ENCODE measurements at regions not wholly inside any gene's neighbourhood (a gene's known extent, or its start where the extent isn't known, plus 50 kb on each side); places are given as distances from the start of the nearest gene placed in this dataset.

DNA sequence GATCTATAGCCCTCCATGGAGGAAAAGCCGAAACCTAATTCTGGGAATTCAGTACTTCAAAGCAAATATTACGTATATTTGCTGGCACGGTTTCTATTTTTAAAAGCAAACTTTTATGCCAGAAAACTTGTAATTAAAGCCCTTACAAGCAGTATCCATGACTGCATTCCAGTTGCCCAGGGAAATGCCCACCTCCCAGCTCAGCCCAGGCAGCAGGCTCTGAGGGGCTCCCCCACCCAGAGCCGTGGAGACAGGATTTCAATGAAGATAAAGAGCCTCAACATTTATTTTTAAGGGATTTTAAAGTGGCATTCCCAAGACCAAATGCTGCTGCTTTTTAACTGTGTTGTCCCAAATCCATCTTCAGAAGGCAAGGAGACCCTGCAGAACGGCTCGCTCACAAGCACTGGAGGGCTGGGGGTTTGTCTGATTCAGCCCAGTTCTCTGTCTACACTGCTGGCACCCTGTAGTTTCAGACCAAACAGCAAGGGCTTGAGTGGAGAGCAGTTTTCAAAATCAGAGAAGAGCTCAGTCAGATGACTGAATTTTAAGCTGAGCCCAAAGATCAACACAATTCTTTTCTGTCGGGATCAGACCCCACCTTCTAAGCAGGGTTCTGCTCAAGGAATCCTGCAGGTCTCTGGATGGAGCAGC is 105.1 kb downstream of the KCNF1 start:
- no peaks in the 10 kb centered on the region for H3K4me1 ChIP-seq
- DNase-seq (no peak), ATAC-seq (no peak)
- H3K27ac ChIP-seq: no peak overlapping the region
- 61 to 67% (median 64%) methylated on average over 7 of the region's 7 CpGs for WGBS, 3 donors
- no peaks in the 10 kb centered on the region for H3K9me3 ChIP-seq
- H3K36me3 ChIP-seq (ENCODE audit: insufficient read depth in 1 of 2, low read depth in 1 of 2): no peaks in the 10 kb centered on the region
- TF ChIP-seq, protein P1, sequence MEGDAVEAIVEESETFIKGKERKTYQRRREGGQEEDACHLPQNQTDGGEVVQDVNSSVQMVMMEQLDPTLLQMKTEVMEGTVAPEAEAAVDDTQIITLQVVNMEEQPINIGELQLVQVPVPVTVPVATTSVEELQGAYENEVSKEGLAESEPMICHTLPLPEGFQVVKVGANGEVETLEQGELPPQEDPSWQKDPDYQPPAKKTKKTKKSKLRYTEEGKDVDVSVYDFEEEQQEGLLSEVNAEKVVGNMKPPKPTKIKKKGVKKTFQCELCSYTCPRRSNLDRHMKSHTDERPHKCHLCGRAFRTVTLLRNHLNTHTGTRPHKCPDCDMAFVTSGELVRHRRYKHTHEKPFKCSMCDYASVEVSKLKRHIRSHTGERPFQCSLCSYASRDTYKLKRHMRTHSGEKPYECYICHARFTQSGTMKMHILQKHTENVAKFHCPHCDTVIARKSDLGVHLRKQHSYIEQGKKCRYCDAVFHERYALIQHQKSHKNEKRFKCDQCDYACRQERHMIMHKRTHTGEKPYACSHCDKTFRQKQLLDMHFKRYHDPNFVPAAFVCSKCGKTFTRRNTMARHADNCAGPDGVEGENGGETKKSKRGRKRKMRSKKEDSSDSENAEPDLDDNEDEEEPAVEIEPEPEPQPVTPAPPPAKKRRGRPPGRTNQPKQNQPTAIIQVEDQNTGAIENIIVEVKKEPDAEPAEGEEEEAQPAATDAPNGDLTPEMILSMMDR (IDR thresholded peaks at IDR 0.05): no peak
- H3K4me3 ChIP-seq: no peak overlapping the region
- peaks cover 0 to 4% (median 0%) of the 10 kb centered on the region in 3 donors for H3K27me3 ChIP-seq (ENCODE audit: insufficient read depth in 3 of 3, low read length in 2 of 3)
- intact Hi-C loops (cut with DNase I): no loop called here

DNA sequence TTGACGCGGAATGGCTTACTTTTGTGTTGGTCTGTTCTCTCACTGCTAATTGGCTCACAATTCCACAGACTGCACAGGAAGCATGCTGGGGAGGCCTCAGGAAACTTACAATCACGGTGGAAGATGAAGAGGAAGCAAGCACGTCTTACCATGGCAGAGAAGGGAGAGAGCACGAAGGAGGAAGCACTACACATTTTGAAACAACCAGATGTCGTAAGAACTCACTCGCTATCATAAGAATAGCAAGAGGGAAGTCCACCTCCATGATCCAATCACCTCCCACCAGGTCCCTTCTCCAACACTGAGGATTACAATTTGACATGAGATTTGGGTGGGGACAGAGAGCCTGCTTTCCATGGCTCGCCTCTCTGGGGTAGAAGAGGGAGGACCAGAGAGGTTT is 106.2 kb downstream of the KCNF1 start:
- no peak overlapping the region for H3K4me3 ChIP-seq
- no peak overlapping the region for H3K27ac ChIP-seq
- H3K9me3 ChIP-seq: no peaks in the 10 kb centered on the region
- ATAC-seq (no peak), DNase-seq (no peak)
- H3K36me3 ChIP-seq (ENCODE audit: insufficient read depth in 1 of 2, low read depth in 1 of 2): no peaks in the 10 kb centered on the region
- no peaks in the 10 kb centered on the region for H3K4me1 ChIP-seq
- WGBS, 3 donors: 84 to 87% (median 84%) methylated on average over 8 of the region's 8 CpGs
- H3K27me3 ChIP-seq (ENCODE audit: insufficient read depth in 3 of 3, low read length in 2 of 3): peaks cover 0 to 4% (median 0%) of the 10 kb centered on the region in 3 donors
- intact Hi-C loops (cut with DNase I): no loop called here
- TF ChIP-seq, protein P1 (IDR thresholded peaks at IDR 0.05): no peak

DNA sequence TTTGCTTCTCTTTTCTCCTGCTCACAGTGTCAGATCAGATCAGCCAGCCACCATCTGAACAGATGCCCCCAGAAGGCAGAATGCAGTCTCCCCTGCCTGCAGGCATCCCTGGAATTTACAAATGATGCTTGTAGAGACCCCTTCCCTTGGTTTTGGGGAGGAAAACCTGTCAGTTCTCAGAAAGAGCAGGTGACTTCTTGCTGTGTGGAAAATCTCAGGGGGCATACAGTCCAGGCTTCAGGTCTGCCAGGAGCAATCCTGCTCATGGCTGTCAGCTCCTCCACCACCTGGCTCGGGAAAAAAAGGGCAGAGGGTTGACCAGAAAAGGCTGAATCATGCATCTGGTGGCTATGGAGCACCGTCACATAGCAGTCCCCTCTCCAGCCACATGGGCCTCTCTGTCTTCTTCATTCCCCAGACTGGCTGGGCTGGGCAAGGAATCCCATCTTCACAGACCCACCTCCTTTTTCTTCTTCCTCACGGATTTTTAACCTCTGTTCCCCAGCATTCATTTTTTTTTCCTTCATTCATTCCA is 107.0 kb downstream of the KCNF1 start:
- Histone ChIP-seq H3K36me3 (ENCODE audit: insufficient read depth in 1 of 2, low read depth in 1 of 2) (no peaks in the 10 kb centered on the region), H3K4me1 (no peaks in the 10 kb centered on the region), H3K27ac (no peak overlapping the region), H3K4me3 (no peak overlapping the region), H3K9me3 (no peaks in the 10 kb centered on the region), H3K27me3 (ENCODE audit: insufficient read depth in 3 of 3, low read length in 2 of 3) (peaks cover 0 to 1% (median 0%) of the 10 kb centered on the region in 3 donors)
- WGBS, 3 donors: 63 to 79% (median 64%) methylated on average over 3 of the region's 3 CpGs
- no peak for DNase-seq
- intact Hi-C loops (cut with DNase I): no loop called here
- TF ChIP-seq, protein P1 (IDR thresholded peaks at IDR 0.05): no peak
- ATAC-seq: no peak

DNA sequence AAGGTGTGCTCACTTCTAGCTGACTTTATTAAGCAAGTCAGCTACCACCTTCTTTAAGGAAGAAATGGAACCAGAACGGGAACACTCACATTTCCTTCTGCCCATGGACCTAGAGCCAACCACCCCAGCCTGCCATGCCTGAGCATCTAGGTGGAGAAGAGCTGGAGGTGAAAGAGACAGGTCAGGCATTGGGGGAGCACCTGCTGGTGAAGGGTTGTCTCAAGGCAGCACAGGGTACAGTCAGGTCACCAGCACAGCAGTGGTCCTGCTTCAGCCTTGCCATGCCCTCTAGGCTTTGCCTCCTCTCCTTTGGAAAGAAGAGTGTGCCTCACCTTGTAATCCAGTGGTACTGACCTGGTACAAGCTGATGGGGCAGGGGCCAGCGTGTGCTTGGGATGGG is 107.9 kb downstream of the KCNF1 start:
- Histone ChIP-seq H3K9me3 (no peaks in the 10 kb centered on the region), H3K4me3 (no peak overlapping the region), H3K36me3 (ENCODE audit: insufficient read depth in 1 of 2, low read depth in 1 of 2) (no peaks in the 10 kb centered on the region), H3K4me1 (no peaks in the 10 kb centered on the region), H3K27me3 (ENCODE audit: insufficient read depth in 3 of 3, low read length in 2 of 3) (no peaks in the 10 kb centered on the region), H3K27ac (no peak overlapping the region)
- DNase-seq: no peak
- no peak for ATAC-seq
- WGBS, 3 donors: 91 to 95% (median 91%) methylated on average over 2 of the region's 2 CpGs
- TF ChIP-seq, protein P1 (IDR thresholded peaks at IDR 0.05): no peak
- intact Hi-C loops (cut with DNase I): loop anchor here in 1 of 2 donors (10.0 kb wide), 1 partner anchor 185 kb away; no protein-coding TSS in a partner anchor

Data from psoas muscle (tissue), 7 donors.